ENCODE measurements at regions not wholly inside any gene's neighbourhood (a gene's known extent, or its start where the extent isn't known, plus 50 kb on each side); places are given as distances from the start of the nearest gene placed in this dataset.

DNA sequence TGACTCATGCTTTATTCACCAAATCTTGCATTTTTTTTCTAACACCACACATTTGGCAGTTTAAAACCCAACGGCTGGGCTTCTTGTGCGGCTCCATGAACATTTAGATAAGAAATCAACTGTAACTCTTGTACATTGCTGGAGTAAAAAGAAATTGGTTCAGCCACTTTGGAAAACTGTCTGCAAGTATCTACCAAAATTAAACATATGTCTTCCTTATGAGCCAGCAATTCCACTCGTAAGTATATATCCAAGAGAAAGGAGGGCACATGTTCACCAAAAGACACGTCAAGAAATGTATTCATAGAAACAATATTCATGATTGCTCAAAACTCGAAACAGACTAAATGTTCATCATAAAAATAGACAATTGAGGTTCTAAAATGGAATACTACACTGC is 291.9 kb upstream of the POU1F1 start:
- Histone ChIP-seq H3K27ac (ENCODE audit: extremely low read depth, low read depth, low read length) (no peak overlapping the region), H3K36me3 (ENCODE audit: control insufficient read depth in 2 of 2, insufficient read depth in 1 of 2, low read length in 2 of 2) (no peaks in the 10 kb centered on the region), H3K4me3 (ENCODE audit: low read depth, low read length) (no peak overlapping the region), H3K4me1 (ENCODE audit: control insufficient read depth, insufficient read depth, low read length) (no peaks in the 10 kb centered on the region), H3K9me3 (ENCODE audit: control insufficient read depth, insufficient read depth, low read depth, low read length) (no peaks in the 10 kb centered on the region)
- ChIA-PET POLR2A (no interaction called here), CTCF (no interaction called here)
- TF ChIP-seq ZNF664 (tag by site-specific recombination; IDR thresholded peaks at IDR 0.05) (no peak), ZNF2 (tag by site-specific recombination; IDR thresholded peaks at IDR 0.05) (no peak)
- TF ChIP-seq, protein P1, sequence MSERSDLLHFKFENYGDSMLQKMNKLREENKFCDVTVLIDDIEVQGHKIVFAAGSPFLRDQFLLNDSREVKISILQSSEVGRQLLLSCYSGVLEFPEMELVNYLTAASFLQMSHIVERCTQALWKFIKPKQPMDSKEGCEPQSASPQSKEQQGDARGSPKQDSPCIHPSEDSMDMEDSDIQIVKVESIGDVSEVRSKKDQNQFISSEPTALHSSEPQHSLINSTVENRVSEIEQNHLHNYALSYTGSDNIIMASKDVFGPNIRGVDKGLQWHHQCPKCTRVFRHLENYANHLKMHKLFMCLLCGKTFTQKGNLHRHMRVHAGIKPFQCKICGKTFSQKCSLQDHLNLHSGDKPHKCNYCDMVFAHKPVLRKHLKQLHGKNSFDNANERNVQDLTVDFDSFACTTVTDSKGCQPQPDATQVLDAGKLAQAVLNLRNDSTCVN (tag by site-specific recombination; optimal IDR thresholded peaks at IDR 0.05), result no peak

DNA sequence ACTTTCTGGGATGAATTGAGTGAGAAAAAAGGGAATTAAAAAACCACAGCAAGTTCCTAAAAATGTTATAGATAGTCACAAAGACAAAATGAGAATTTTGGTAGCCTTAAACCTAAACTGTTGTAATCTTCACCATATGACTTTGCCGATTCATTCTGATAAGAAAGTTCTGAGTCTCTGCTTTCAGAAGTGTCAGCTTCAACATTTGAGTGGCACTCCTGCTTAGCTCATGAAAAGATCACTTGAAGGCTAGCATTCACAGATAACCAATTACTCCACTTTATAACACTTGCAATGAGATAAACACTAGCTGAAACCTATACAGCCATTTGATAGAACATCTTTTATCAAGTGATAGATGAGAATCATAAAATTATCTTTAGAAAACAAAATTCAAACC is 288.1 kb upstream of the POU1F1 start:
- POLR2A ChIA-PET, result no interaction called here
- CTCF ChIA-PET, result no interaction called here
- Histone ChIP-seq H3K27ac (ENCODE audit: extremely low read depth, low read depth, low read length) (no peak overlapping the region), H3K4me3 (ENCODE audit: low read depth, low read length) (no peak overlapping the region), H3K9me3 (ENCODE audit: control insufficient read depth, insufficient read depth, low read depth, low read length) (no peaks in the 10 kb centered on the region), H3K4me1 (ENCODE audit: control insufficient read depth, insufficient read depth, low read length) (no peaks in the 10 kb centered on the region), H3K36me3 (ENCODE audit: control insufficient read depth in 2 of 2, insufficient read depth in 1 of 2, low read length in 2 of 2) (no peaks in the 10 kb centered on the region)
- no peak for TF ChIP-seq ZNF138 (tag by site-specific recombination; IDR thresholded peaks at IDR 0.05; ENCODE audit: borderline replicate concordance)
- TF ChIP-seq, protein P2, sequence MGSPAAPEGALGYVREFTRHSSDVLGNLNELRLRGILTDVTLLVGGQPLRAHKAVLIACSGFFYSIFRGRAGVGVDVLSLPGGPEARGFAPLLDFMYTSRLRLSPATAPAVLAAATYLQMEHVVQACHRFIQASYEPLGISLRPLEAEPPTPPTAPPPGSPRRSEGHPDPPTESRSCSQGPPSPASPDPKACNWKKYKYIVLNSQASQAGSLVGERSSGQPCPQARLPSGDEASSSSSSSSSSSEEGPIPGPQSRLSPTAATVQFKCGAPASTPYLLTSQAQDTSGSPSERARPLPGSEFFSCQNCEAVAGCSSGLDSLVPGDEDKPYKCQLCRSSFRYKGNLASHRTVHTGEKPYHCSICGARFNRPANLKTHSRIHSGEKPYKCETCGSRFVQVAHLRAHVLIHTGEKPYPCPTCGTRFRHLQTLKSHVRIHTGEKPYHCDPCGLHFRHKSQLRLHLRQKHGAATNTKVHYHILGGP (tag by site-specific recombination; IDR thresholded peaks at IDR 0.05), result no peak
- no peak for TF ChIP-seq ZNF704 (tag by site-specific recombination; IDR thresholded peaks at IDR 0.05)
- TF ChIP-seq, protein P3, sequence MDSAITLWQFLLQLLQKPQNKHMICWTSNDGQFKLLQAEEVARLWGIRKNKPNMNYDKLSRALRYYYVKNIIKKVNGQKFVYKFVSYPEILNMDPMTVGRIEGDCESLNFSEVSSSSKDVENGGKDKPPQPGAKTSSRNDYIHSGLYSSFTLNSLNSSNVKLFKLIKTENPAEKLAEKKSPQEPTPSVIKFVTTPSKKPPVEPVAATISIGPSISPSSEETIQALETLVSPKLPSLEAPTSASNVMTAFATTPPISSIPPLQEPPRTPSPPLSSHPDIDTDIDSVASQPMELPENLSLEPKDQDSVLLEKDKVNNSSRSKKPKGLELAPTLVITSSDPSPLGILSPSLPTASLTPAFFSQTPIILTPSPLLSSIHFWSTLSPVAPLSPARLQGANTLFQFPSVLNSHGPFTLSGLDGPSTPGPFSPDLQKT (IDR thresholded peaks at IDR 0.05; ENCODE audit: borderline replicate concordance, low read depth, low read length), result no peak
- TF ChIP-seq ZNF585B (tag by site-specific recombination; IDR thresholded peaks at IDR 0.05), result no peak
- TF ChIP-seq YY1 (tag by site-specific recombination; IDR thresholded peaks at IDR 0.05), result no peak
- no peak for TF ChIP-seq ZNF398 (tag by site-specific recombination; IDR thresholded peaks at IDR 0.05)
- TF ChIP-seq ZNF660 (tag by site-specific recombination; IDR thresholded peaks at IDR 0.05), result no peak
- TF ChIP-seq ZNF211 (tag by site-specific recombination; IDR thresholded peaks at IDR 0.05; ENCODE audit: low read depth), result no peak

GRCh38 chr3:87563712-87564111 is 287.3 kb upstream of the POU1F1 start:
- no peaks in the 10 kb centered on the region for H3K4me1 ChIP-seq (ENCODE audit: control insufficient read depth, insufficient read depth, low read length)
- H3K36me3 ChIP-seq (ENCODE audit: control insufficient read depth in 2 of 2, insufficient read depth in 1 of 2, low read length in 2 of 2), result no peaks in the 10 kb centered on the region
- H3K9me3 ChIP-seq (ENCODE audit: control insufficient read depth, insufficient read depth, low read depth, low read length), result no peaks in the 10 kb centered on the region
- H3K27ac ChIP-seq (ENCODE audit: extremely low read depth, low read depth, low read length), result no peak overlapping the region
- ChIA-PET POLR2A (no interaction called here), CTCF (no interaction called here)
- H3K4me3 ChIP-seq (ENCODE audit: low read depth, low read length), result no peak overlapping the region
- TF ChIP-seq ZNF37A (tag by site-specific recombination; IDR thresholded peaks at IDR 0.05), result no peak
- TF ChIP-seq, protein P4, sequence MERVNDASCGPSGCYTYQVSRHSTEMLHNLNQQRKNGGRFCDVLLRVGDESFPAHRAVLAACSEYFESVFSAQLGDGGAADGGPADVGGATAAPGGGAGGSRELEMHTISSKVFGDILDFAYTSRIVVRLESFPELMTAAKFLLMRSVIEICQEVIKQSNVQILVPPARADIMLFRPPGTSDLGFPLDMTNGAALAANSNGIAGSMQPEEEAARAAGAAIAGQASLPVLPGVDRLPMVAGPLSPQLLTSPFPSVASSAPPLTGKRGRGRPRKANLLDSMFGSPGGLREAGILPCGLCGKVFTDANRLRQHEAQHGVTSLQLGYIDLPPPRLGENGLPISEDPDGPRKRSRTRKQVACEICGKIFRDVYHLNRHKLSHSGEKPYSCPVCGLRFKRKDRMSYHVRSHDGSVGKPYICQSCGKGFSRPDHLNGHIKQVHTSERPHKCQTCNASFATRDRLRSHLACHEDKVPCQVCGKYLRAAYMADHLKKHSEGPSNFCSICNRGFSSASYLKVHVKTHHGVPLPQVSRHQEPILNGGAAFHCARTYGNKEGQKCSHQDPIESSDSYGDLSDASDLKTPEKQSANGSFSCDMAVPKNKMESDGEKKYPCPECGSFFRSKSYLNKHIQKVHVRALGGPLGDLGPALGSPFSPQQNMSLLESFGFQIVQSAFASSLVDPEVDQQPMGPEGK (tag by site-specific recombination; IDR thresholded peaks at IDR 0.05), result no peak
- no peak for TF ChIP-seq ZBTB7A (tag by site-specific recombination; IDR thresholded peaks at IDR 0.05; ENCODE audit: low read depth)
- TF ChIP-seq, protein P5, sequence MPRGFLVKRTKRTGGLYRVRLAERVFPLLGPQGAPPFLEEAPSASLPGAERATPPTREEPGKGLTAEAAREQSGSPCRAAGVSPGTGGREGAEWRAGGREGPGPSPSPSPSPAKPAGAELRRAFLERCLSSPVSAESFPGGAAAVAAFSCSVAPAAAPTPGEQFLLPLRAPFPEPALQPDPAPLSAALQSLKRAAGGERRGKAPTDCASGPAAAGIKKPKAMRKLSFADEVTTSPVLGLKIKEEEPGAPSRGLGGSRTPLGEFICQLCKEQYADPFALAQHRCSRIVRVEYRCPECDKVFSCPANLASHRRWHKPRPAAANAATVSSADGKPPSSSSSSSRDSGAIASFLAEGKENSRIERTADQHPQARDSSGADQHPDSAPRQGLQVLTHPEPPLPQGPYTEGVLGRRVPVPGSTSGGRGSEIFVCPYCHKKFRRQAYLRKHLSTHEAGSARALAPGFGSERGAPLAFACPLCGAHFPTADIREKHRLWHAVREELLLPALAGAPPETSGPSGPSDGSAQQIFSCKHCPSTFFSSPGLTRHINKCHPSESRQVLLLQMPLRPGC (tag by site-specific recombination; IDR thresholded peaks at IDR 0.05), result no peak
- no peak for TF ChIP-seq KLF8 (tag by site-specific recombination; IDR thresholded peaks at IDR 0.05)
- TF ChIP-seq ZNF658 (tag by site-specific recombination; IDR thresholded peaks at IDR 0.05), result no peak
- TF ChIP-seq, protein P6, sequence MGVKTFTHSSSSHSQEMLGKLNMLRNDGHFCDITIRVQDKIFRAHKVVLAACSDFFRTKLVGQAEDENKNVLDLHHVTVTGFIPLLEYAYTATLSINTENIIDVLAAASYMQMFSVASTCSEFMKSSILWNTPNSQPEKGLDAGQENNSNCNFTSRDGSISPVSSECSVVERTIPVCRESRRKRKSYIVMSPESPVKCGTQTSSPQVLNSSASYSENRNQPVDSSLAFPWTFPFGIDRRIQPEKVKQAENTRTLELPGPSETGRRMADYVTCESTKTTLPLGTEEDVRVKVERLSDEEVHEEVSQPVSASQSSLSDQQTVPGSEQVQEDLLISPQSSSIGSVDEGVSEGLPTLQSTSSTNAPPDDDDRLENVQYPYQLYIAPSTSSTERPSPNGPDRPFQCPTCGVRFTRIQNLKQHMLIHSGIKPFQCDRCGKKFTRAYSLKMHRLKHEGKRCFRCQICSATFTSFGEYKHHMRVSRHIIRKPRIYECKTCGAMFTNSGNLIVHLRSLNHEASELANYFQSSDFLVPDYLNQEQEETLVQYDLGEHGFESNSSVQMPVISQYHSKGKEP (tag by site-specific recombination; IDR thresholded peaks at IDR 0.05), result no peak
- TF ChIP-seq EGR2 (tag by site-specific recombination; IDR thresholded peaks at IDR 0.05; ENCODE audit: low read depth), result no peak

All from HEK293 (cell line).